Common myeloid progenitor, CD34-positive (primary cell): ENCODE measurements at regions not wholly inside any gene's neighbourhood (a gene's known extent, or its start where the extent isn't known, plus 50 kb on each side); places are given as distances from the start of the nearest gene placed in this dataset.

Experiments
- CTCF ChIA-PET: fragments of 350-600 bp; sonication (Branson Sonifier 250); formaldehyde crosslinking; loops from one replicate; lab custom pipeline; 2021; ENCODE audit warnings: antibody characterized with exemption; lab: Charles Lee
- POLR2A ChIA-PET: fragments of 350-600 bp; sonication (Branson Sonifier 250); formaldehyde crosslinking; loops from one replicate; lab custom pipeline; 2021; ENCODE audit warnings: antibody characterized with exemption; lab: Charles Lee
- DNase-seq, 3 donors: peaks; one replicate each; pipeline versions ENCODE4 v3.0.0 to v3.0.0-alpha.2; 2013
- H3K27ac ChIP-seq, 2 experiments: 1 replicate in 1 of 2; 2 replicates in 1 of 2; pipeline ENCODE4 v1.7.0; 2013; ENCODE audit warnings: inconsistent platforms in 2 of 2, low read length in 2 of 2, mild to moderate bottlenecking in 2 of 2, low read depth in 1 of 2, moderate library complexity in 1 of 2; ENCODE audit not compliant: severe bottlenecking in 2 of 2, insufficient read depth in 1 of 2, poor library complexity in 1 of 2
- H3K27me3 ChIP-seq, 5 experiments: replicated peaks in 2 of 5; 1 replicate in 3 of 5; 2 replicates in 2 of 5; pipeline versions ENCODE4 v1.6.1 to v1.7.0; 2013; ENCODE audit warnings: low read length in 4 of 5, mild to moderate bottlenecking in 2 of 5, moderate library complexity in 2 of 5, inconsistent platforms in 1 of 5; ENCODE audit not compliant: insufficient read depth in 5 of 5, control insufficient read depth in 4 of 5
- H3K36me3 ChIP-seq, 4 experiments: 1 replicate in 2 of 4; 2 replicates in 2 of 4; pipeline versions ENCODE4 v1.6.1 to v1.7.0; 2013; ENCODE audit warnings: low read length in 3 of 4, control low read depth in 1 of 4, mild to moderate bottlenecking in 1 of 4; ENCODE audit not compliant: control insufficient read depth in 4 of 4, insufficient read depth in 4 of 4
- H3K4me1 ChIP-seq, 4 experiments: 1 replicate in 3 of 4; 2 replicates in 1 of 4; pipeline versions ENCODE4 v1.6.1 to v1.7.1; 2013; ENCODE audit warnings: low read length in 3 of 4, mild to moderate bottlenecking in 3 of 4, control low read depth in 1 of 4, inconsistent platforms in 1 of 4, moderate library complexity in 1 of 4; ENCODE audit not compliant: control insufficient read depth in 4 of 4, insufficient read depth in 4 of 4; ENCODE audit errors: control extremely low read depth in 1 of 4
- H3K4me3 ChIP-seq, 7 experiments: 1 replicate in 4 of 7; 2 replicates in 3 of 7; pipeline versions ENCODE4 v1.5.1 to v1.7.0; 2013; ENCODE audit warnings: mild to moderate bottlenecking in 7 of 7, low read length in 6 of 7, moderate library complexity in 6 of 7, inconsistent platforms in 2 of 7, low read depth in 2 of 7, control low read depth in 1 of 7; ENCODE audit not compliant: insufficient read depth in 4 of 7, control insufficient read depth in 1 of 7; ENCODE audit errors: extremely low read depth in 1 of 7
- H3K9me3 ChIP-seq, 5 experiments: 1 replicate in 4 of 5; 2 replicates in 1 of 5; pipeline versions ENCODE4 v1.6.1 to v1.7.1; 2013; ENCODE audit warnings: low read length in 4 of 5, mild to moderate bottlenecking in 2 of 5, inconsistent platforms in 1 of 5, low read depth in 1 of 5, moderate library complexity in 1 of 5; ENCODE audit not compliant: control insufficient read depth in 4 of 5, insufficient read depth in 2 of 5; ENCODE audit errors: control extremely low read depth in 1 of 5
- WGBS: methylation state at CpG from one replicate; pipeline ENCODE4 v1.1.5; 2013; ENCODE audit not compliant: insufficient coverage; 5-methylcytosine and 5-hydroxymethylcytosine counted together

DNA sequence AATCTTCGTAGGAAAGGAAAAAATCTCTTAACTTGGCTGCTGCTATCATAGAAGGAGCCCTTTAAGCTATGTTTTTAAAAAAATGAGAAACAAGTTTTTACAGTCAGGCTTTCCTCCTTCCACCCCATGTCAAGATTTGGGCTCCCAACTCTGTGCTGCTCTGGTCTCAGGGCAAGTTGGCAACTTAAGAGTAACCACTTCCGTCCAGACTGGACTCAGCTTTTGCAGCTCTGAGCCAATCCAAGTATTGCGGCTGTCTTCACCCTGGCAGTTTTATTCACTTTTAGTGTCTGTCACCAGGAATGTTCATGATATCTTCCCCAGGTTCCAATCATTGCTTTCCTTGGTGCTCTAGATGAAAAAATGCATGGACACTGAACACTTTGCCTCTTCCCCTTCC lies 115.9 kb upstream of the GAS1 start:
- no peaks in the 10 kb centered on the region for H3K9me3 ChIP-seq
- no peak overlapping the region for H3K27ac ChIP-seq
- DNase-seq, result no peak
- H3K36me3 ChIP-seq, result no peaks in the 10 kb centered on the region
- H3K4me3 ChIP-seq, result no peak overlapping the region
- peaks cover 0 to 10% (median 0%) of the 10 kb centered on the region in 5 experiments for H3K27me3 ChIP-seq
- POLR2A ChIA-PET, result no interaction called here
- H3K4me1 ChIP-seq, result no peaks in the 10 kb centered on the region
- WGBS, result 100% methylated on average over 2 of the region's 3 CpGs
- CTCF ChIA-PET, result no interaction called here

GRCh38 chr9:87063871-87064270 lies 116.6 kb upstream of the GAS1 start:
- peaks cover 0 to 8% (median 0%) of the 10 kb centered on the region in 5 experiments for H3K27me3 ChIP-seq
- no peak overlapping the region for H3K4me3 ChIP-seq
- no peaks in the 10 kb centered on the region for H3K9me3 ChIP-seq
- no CpG with 5 or more reads among the region's 1 CpG for WGBS
- no peaks in the 10 kb centered on the region for H3K36me3 ChIP-seq
- POLR2A ChIA-PET, result no interaction called here
- CTCF ChIA-PET, result no interaction called here
- no peak for DNase-seq
- H3K4me1 ChIP-seq, result no peaks in the 10 kb centered on the region
- H3K27ac ChIP-seq, result no peak overlapping the region

- no peak overlapping the region for H3K4me3 ChIP-seq
- H3K27me3 ChIP-seq, result peaks cover 0 to 7% (median 0%) of the 10 kb centered on the region in 5 experiments
- ChIA-PET POLR2A (no interaction called here), CTCF (no interaction called here)
- WGBS, result 100% methylated on average over 2 of the region's 4 CpGs
- no peaks in the 10 kb centered on the region for H3K9me3 ChIP-seq
- no peak overlapping the region for H3K27ac ChIP-seq
- no peaks in the 10 kb centered on the region for H3K4me1 ChIP-seq
- no peak for DNase-seq
- no peaks in the 10 kb centered on the region for H3K36me3 ChIP-seq
Observed at GRCh38 chr9:87064311-87064710, 117.0 kb upstream of the GAS1 start.

- no peak overlapping the region for H3K4me3 ChIP-seq
- POLR2A ChIA-PET, result interaction anchor here (0.6 kb wide), 1 partner anchor 654 kb away, joined by 6 read pairs; no protein-coding TSS in a partner anchor
- no peaks in the 10 kb centered on the region for H3K36me3 ChIP-seq
- 100% methylated on average over 4 of the region's 4 CpGs for WGBS
- no peak for DNase-seq
- no peaks in the 10 kb centered on the region for H3K9me3 ChIP-seq
- H3K4me1 ChIP-seq, result no peaks in the 10 kb centered on the region
- no peak overlapping the region for H3K27ac ChIP-seq
- peaks cover 0 to 7% (median 0%) of the 10 kb centered on the region in 5 experiments for H3K27me3 ChIP-seq
- CTCF ChIA-PET, result no interaction called here
Observed at GRCh38 chr9:87065981-87066380, 118.7 kb upstream of the GAS1 start.

- H3K4me1 ChIP-seq, result no peaks in the 10 kb centered on the region
- POLR2A ChIA-PET, result no interaction called here
- H3K4me3 ChIP-seq, result no peak overlapping the region
- H3K36me3 ChIP-seq, result no peaks in the 10 kb centered on the region
- H3K27ac ChIP-seq, result no peak overlapping the region
- DNase-seq, result no peak
- no CpG with 5 or more reads among the region's 1 CpG for WGBS
- no peaks in the 10 kb centered on the region for H3K9me3 ChIP-seq
- peaks cover 0 to 2% (median 0%) of the 10 kb centered on the region in 5 experiments for H3K27me3 ChIP-seq
- CTCF ChIA-PET, result no interaction called here
Observed at GRCh38 chr9:87067426-87067825, 120.1 kb upstream of the GAS1 start.

DNA sequence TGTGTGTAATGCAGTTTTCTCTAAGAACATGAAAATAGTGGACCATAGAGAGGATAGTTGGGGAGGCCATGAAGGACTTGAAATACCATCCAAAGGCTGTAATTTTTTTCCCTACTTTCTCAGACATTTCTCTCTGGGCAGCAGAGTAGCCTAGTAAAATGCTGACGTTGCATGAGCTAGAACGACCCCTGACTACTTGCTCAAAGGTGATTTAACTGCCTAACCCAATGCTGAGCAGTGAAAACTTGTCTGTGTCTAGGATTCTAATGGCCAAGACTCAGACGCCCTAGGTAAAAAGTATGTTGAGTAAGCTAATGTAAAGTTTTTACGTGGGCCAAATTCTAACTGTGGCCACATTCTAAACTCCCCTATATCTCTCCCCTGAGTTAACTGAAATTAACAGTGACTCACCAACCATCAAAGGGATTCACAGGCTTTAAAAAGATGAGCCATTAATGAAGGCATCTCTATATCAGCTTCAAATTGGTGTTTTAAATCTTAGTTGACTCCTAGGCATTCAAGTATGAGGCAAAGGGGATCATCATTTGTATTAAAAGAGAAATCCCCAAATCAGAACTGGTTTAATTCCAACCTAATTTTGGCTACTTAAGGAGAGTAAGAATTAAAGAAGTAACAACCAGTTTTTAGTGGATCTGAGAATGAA lies 121.0 kb upstream of the GAS1 start:
- Histone ChIP-seq H3K9me3 (no peaks in the 10 kb centered on the region), H3K27me3 (peaks cover 0 to 2% (median 0%) of the 10 kb centered on the region in 5 experiments), H3K4me3 (no peak overlapping the region), H3K4me1 (no peaks in the 10 kb centered on the region), H3K36me3 (no peaks in the 10 kb centered on the region), H3K27ac (no peak overlapping the region)
- ChIA-PET POLR2A (interaction anchor here (0.7 kb wide), 1 partner anchor 13 kb away, joined by 3 read pairs; no protein-coding TSS in a partner anchor), CTCF (no interaction called here)
- DNase-seq, result no peak
- WGBS, result 95% methylated on average over 2 of the region's 4 CpGs

DNA sequence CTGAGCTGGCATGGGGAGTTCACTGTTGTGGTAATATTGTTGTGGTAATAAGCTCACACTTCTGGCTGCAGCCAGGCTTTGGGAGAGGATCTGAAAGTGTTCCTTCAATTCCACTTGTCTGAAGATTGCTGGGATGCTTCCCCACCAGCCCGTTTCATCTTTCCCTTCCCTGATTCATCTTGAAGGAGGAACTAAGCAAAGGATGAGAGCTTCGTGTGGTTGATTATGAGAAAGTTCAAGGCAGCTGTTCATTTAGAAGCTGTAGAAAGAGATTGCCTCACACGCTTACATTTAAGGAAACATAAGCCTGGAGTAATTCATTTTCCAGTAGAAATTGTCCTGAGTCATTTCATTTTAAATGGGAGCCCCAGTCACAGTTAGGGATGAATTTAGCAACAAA lies 122.4 kb upstream of the GAS1 start:
- no peak overlapping the region for H3K4me3 ChIP-seq
- no peaks in the 10 kb centered on the region for H3K27me3 ChIP-seq
- no peak overlapping the region for H3K27ac ChIP-seq
- no peaks in the 10 kb centered on the region for H3K9me3 ChIP-seq
- ChIA-PET POLR2A (no interaction called here), CTCF (interaction anchor here (0.9 to 1.0 kb wide), 2 partner anchors 11 to 201 kb away, joined by 3 read pairs; no protein-coding TSS in a partner anchor)
- WGBS, result 93% methylated on average over 2 of the region's 3 CpGs
- no peak for DNase-seq
- H3K36me3 ChIP-seq, result no peaks in the 10 kb centered on the region
- H3K4me1 ChIP-seq, result no peaks in the 10 kb centered on the region
